ENCODE measurements at regions not wholly inside any gene's neighbourhood (a gene's known extent, or its start where the extent isn't known, plus 50 kb on each side); places are given as distances from the start of the nearest gene placed in this dataset.
"Not testable (repeated sequence)": the region's sequence is repeated elsewhere in the genome, so short reads cannot be mapped to it uniquely, and the experiment has no call there.

DNA sequence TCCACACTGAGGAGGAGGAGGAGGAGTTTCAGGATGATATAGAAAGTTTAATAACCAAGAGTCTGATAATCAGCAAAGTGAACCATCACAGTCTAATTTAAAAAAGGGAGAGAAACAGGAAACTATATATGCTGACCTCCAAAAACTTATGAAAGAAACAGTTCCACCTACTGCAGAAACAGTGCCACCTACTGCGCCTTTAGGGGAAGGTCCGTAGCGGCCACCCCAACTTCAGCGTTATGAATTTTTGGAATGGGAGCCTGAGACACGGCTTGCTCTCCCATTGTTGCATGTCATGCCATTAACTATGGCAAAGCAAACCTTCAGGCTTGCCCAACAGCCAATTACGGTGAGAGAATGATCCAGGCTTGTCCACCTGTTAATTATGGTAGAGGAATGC lies 1719.2 kb upstream of the LRRTM1 start:
- H3K36me3 ChIP-seq (ENCODE audit: control insufficient read depth, insufficient read depth, low read length) = no peaks in the 10 kb centered on the region
- no peak overlapping the region for H3K4me3 ChIP-seq (replicated peaks in 1 of 4; ENCODE audit: control extremely low read depth in 1 of 4, insufficient read depth in 1 of 4, low read depth in 3 of 4, low read length in 4 of 4)
- no peak overlapping the region for H3K9ac ChIP-seq (ENCODE audit: insufficient read depth, low read length)
- no peaks in the 10 kb centered on the region for H3K4me1 ChIP-seq (ENCODE audit: control insufficient read depth, extremely low read depth, insufficient read depth, low read length)
- no peak overlapping the region for H3K4me2 ChIP-seq (ENCODE audit: extremely low read depth, insufficient read depth, low read length)
- TF ChIP-seq, protein P1, sequence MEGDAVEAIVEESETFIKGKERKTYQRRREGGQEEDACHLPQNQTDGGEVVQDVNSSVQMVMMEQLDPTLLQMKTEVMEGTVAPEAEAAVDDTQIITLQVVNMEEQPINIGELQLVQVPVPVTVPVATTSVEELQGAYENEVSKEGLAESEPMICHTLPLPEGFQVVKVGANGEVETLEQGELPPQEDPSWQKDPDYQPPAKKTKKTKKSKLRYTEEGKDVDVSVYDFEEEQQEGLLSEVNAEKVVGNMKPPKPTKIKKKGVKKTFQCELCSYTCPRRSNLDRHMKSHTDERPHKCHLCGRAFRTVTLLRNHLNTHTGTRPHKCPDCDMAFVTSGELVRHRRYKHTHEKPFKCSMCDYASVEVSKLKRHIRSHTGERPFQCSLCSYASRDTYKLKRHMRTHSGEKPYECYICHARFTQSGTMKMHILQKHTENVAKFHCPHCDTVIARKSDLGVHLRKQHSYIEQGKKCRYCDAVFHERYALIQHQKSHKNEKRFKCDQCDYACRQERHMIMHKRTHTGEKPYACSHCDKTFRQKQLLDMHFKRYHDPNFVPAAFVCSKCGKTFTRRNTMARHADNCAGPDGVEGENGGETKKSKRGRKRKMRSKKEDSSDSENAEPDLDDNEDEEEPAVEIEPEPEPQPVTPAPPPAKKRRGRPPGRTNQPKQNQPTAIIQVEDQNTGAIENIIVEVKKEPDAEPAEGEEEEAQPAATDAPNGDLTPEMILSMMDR (conservative IDR thresholded peaks at IDR 0.05 in 1 of 2, IDR thresholded peaks at IDR 0.05 in 1 of 2; ENCODE audit: low read depth in 1 of 2, low read length in 2 of 2) = peak in 1 of 2 donors; percentile 17
- no peak for TF ChIP-seq EZH2 (IDR thresholded peaks at IDR 0.05; ENCODE audit: low read length, missing control alignments)
- no peak overlapping the region for H2AFZ ChIP-seq (ENCODE audit: low read length)
- no peaks in the 10 kb centered on the region for H4K20me1 ChIP-seq (ENCODE audit: control insufficient read depth, extremely low read depth, insufficient read depth, low read length)
- no peaks in the 10 kb centered on the region for H3K27me3 ChIP-seq (ENCODE audit: control insufficient read depth, insufficient read depth, low read length)
- no peak for DNase-seq (ENCODE audit: low read depth in 2 of 2)
- H3K79me2 ChIP-seq (ENCODE audit: control insufficient read depth, insufficient read depth, low read length) = no peaks in the 10 kb centered on the region
- H3K9me3 ChIP-seq (ENCODE audit: control insufficient read depth, insufficient read depth, low read depth, low read length) = no peaks in the 10 kb centered on the region
- no peak overlapping the region for H3K27ac ChIP-seq (ENCODE audit: insufficient read depth, low read length)

DNA sequence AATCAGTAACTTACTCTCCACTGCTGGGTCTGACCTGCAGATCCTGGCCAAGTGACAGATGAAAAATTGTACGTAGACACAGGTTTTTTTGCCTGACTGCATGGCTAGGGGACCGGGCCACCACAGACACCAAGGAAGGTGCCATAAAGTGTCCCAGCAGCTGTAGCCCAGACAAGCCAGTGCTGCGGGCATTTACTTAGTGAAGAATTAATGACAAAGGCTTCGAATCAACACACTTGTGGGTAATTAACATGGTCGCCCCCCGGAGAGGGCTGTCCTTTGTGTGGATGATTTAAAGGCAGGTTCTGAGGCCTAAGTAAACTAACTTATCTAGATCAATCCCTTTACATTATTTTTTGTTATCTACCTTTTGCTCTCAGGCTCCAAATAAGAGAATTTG lies 1709.1 kb upstream of the LRRTM1 start:
- H3K4me2 ChIP-seq (ENCODE audit: extremely low read depth, insufficient read depth, low read length) = no peak overlapping the region
- no peak overlapping the region for H3K4me3 ChIP-seq (replicated peaks in 1 of 4; ENCODE audit: control extremely low read depth in 1 of 4, insufficient read depth in 1 of 4, low read depth in 3 of 4, low read length in 4 of 4)
- H3K36me3 ChIP-seq (ENCODE audit: control insufficient read depth, insufficient read depth, low read length) = no peaks in the 10 kb centered on the region
- H3K4me1 ChIP-seq (ENCODE audit: control insufficient read depth, extremely low read depth, insufficient read depth, low read length) = no peaks in the 10 kb centered on the region
- H3K79me2 ChIP-seq (ENCODE audit: control insufficient read depth, insufficient read depth, low read length) = no peaks in the 10 kb centered on the region
- H2AFZ ChIP-seq (ENCODE audit: low read length) = no peak overlapping the region
- no peak overlapping the region for H3K27ac ChIP-seq (ENCODE audit: insufficient read depth, low read length)
- H3K9ac ChIP-seq (ENCODE audit: insufficient read depth, low read length) = no peak overlapping the region
- H3K27me3 ChIP-seq (ENCODE audit: control insufficient read depth, insufficient read depth, low read length) = no peaks in the 10 kb centered on the region
- H4K20me1 ChIP-seq (ENCODE audit: control insufficient read depth, extremely low read depth, insufficient read depth, low read length) = no peaks in the 10 kb centered on the region
- TF ChIP-seq, protein P1 (conservative IDR thresholded peaks at IDR 0.05 in 1 of 2, IDR thresholded peaks at IDR 0.05 in 1 of 2; ENCODE audit: low read depth in 1 of 2, low read length in 2 of 2) = no peak
- TF ChIP-seq EZH2 (IDR thresholded peaks at IDR 0.05; ENCODE audit: low read length, missing control alignments) = no peak
- no peak for DNase-seq (ENCODE audit: low read depth in 2 of 2)
- no peaks in the 10 kb centered on the region for H3K9me3 ChIP-seq (ENCODE audit: control insufficient read depth, insufficient read depth, low read depth, low read length)

DNA sequence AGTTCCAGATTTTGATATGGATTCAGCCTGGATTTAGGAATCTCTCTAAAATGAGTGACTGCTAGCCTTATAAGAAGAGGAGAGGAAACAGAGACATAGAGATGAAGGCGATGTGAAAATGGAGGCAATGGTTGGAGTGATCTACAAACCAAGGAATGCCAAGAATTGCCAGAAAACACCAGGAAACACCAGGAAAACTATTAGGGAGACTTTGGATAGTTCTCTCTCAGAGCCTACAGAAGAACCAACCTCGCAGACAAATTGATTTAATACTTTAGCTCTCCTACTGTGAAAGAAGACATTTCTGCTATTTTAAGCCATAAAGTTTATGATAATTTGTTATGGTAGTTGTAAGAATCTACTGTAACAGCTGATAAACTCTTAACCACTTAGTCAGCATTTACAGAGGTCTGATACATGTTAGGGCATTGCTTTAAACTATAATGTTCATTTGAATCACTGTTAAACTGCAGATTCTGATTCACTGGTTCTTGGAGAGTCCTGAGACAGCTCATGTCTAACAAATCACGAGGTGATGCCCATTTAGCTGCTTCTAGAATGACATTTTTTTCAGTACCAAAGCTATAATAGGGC lies 1702.6 kb upstream of the LRRTM1 start:
- H3K4me2 ChIP-seq (ENCODE audit: extremely low read depth, insufficient read depth, low read length) = no peak overlapping the region
- no peaks in the 10 kb centered on the region for H3K9me3 ChIP-seq (ENCODE audit: control insufficient read depth, insufficient read depth, low read depth, low read length)
- H3K36me3 ChIP-seq (ENCODE audit: control insufficient read depth, insufficient read depth, low read length) = no peaks in the 10 kb centered on the region
- H4K20me1 ChIP-seq (ENCODE audit: control insufficient read depth, extremely low read depth, insufficient read depth, low read length) = no peaks in the 10 kb centered on the region
- H2AFZ ChIP-seq (ENCODE audit: low read length) = no peak overlapping the region
- H3K79me2 ChIP-seq (ENCODE audit: control insufficient read depth, insufficient read depth, low read length) = no peaks in the 10 kb centered on the region
- no peaks in the 10 kb centered on the region for H3K4me1 ChIP-seq (ENCODE audit: control insufficient read depth, extremely low read depth, insufficient read depth, low read length)
- H3K27ac ChIP-seq (ENCODE audit: insufficient read depth, low read length) = no peak overlapping the region
- H3K9ac ChIP-seq (ENCODE audit: insufficient read depth, low read length) = no peak overlapping the region
- no peak for DNase-seq (ENCODE audit: low read depth in 2 of 2)
- no peak overlapping the region for H3K4me3 ChIP-seq (replicated peaks in 1 of 4; ENCODE audit: control extremely low read depth in 1 of 4, insufficient read depth in 1 of 4, low read depth in 3 of 4, low read length in 4 of 4)
- no peaks in the 10 kb centered on the region for H3K27me3 ChIP-seq (ENCODE audit: control insufficient read depth, insufficient read depth, low read length)
- no peak for TF ChIP-seq EZH2 (IDR thresholded peaks at IDR 0.05; ENCODE audit: low read length, missing control alignments)
- TF ChIP-seq, protein P1 (conservative IDR thresholded peaks at IDR 0.05 in 1 of 2, IDR thresholded peaks at IDR 0.05 in 1 of 2; ENCODE audit: low read depth in 1 of 2, low read length in 2 of 2) = no peak

DNA sequence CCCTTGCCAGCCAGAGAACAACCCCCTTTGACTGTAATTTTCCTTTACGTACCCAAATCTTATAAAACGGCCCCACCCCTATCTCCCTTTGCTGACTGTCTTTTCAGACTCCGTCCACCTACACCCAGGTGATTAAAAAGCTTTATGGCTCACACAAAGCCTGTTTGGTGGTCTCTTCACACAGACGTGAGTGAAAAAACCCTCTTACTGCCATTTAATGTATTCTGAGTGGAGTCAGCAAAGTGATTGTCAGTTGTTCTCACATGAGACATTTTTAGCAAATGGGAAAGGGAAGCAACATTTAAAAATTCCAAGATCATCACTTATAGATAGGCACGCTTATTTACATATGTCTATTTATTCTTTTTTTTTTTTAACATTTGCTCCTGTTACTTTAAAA lies 1701.3 kb upstream of the LRRTM1 start:
- H3K27me3 ChIP-seq (ENCODE audit: control insufficient read depth, insufficient read depth, low read length); H3K9ac ChIP-seq (ENCODE audit: insufficient read depth, low read length); H3K36me3 ChIP-seq (ENCODE audit: control insufficient read depth, insufficient read depth, low read length); H3K4me3 ChIP-seq (replicated peaks in 1 of 4; ENCODE audit: control extremely low read depth in 1 of 4, insufficient read depth in 1 of 4, low read depth in 3 of 4, low read length in 4 of 4); H3K4me2 ChIP-seq (ENCODE audit: extremely low read depth, insufficient read depth, low read length); H3K79me2 ChIP-seq (ENCODE audit: control insufficient read depth, insufficient read depth, low read length); H3K27ac ChIP-seq (ENCODE audit: insufficient read depth, low read length); H3K4me1 ChIP-seq (ENCODE audit: control insufficient read depth, extremely low read depth, insufficient read depth, low read length); H2AFZ ChIP-seq (ENCODE audit: low read length); H3K9me3 ChIP-seq (ENCODE audit: control insufficient read depth, insufficient read depth, low read depth, low read length); H4K20me1 ChIP-seq (ENCODE audit: control insufficient read depth, extremely low read depth, insufficient read depth, low read length); DNase-seq (ENCODE audit: low read depth in 2 of 2): not testable (repeated sequence)

Data from fibroblast of lung (primary cell).